GM12878 (cell line): ENCODE measurements at regions not wholly inside any gene's neighbourhood (a gene's known extent, or its start where the extent isn't known, plus 50 kb on each side); places are given as distances from the start of the nearest gene placed in this dataset.

Experiments used
- ATAC-seq: fragments of 200-7000 bp; cut with Tn5 transposase; 3 replicates; pipeline ENCODE4 v1.9.1; 2020; ENCODE audit warnings: mild to moderate bottlenecking, moderate library complexity
- BruUV-seq: library from RNA; stranded (reverse); fragments of 400-500 nt; replicated peaks from 2 replicates; lab custom pipeline; 2021; lab: Mats Ljungman, UMichigan
- CTCF ChIA-PET: fragments of 300-600 bp; sonication (Branson Sonifier 250); formaldehyde crosslinking; extraction: SDS; loops from one replicate; lab custom pipeline; 2021; ENCODE audit warnings: inconsistent platforms; lab: Yijun Ruan, JAX
- POLR2A ChIA-PET: fragments of 350-600 bp; formaldehyde crosslinking; extraction: SDS; loops from one replicate; lab custom pipeline; 2021; ENCODE audit warnings: inconsistent platforms; lab: Charles Lee
- RAD21 ChIA-PET: fragments of 300-600 bp; sonication (Branson Sonifier 250); formaldehyde crosslinking; loops from one replicate; lab custom pipeline; 2023; ENCODE audit warnings: antibody characterized with exemption; ENCODE audit not compliant: unreplicated experiment; lab: Charles Lee
- SMC1A ChIA-PET: fragments of 300-600 bp; sonication (Branson Sonifier 250); formaldehyde crosslinking; loops from one replicate; lab custom pipeline; 2023; ENCODE audit not compliant: unreplicated experiment, uncharacterized antibody; lab: Charles Lee
- DNase-seq: peaks from one replicate; pipeline ENCODE4 v3.0.0-alpha.2; 2011; ENCODE audit warnings: low read depth, low spot score
- FAIRE-seq: peaks from 3 replicates; lab custom pipeline; 2011; peaks lifted over from hg19 to GRCh38; lab: Jason Lieb, UNC
- H2AFZ ChIP-seq: 2 replicates; pipeline ENCODE4 v1.6.0; 2011; ENCODE audit warnings: low read depth, low read length, control low read depth; ENCODE audit not compliant: control insufficient read depth
- H3K27ac ChIP-seq: 2 replicates; pipeline ENCODE4 v1.5.1; 2011; ENCODE audit warnings: control low read depth; ENCODE audit not compliant: control insufficient read depth, insufficient read depth
- H3K27me3 ChIP-seq, 2 experiments: replicated peaks in 1 of 2; 2 replicates each; pipeline versions ENCODE4 v1.6.0 to v1.6.1; 2011; ENCODE audit warnings: low read length in 1 of 2; ENCODE audit not compliant: control insufficient read depth in 2 of 2, insufficient read depth in 2 of 2
- H3K36me3 ChIP-seq, 2 experiments: 2 replicates each; pipeline ENCODE4 v1.5.1; 2011; ENCODE audit warnings: low read length in 1 of 2; ENCODE audit not compliant: control insufficient read depth in 2 of 2, insufficient read depth in 2 of 2
- H3K4me1 ChIP-seq: 2 replicates; pipeline ENCODE4 v1.6.1; 2011; ENCODE audit warnings: mild to moderate bottlenecking, low read length, moderate library complexity, mixed read lengths; ENCODE audit not compliant: control insufficient read depth, insufficient read depth
- H3K4me2 ChIP-seq: 2 replicates; pipeline ENCODE4 v1.6.0; 2011; ENCODE audit warnings: control low read depth; ENCODE audit not compliant: control insufficient read depth, insufficient read depth
- H3K4me3 ChIP-seq: fragments of 200-600 bp; sonication (generic); 2 replicates; pipeline ENCODE4 v1.5.1; 2016
- H3K79me2 ChIP-seq: 2 replicates; pipeline ENCODE4 v1.6.0; 2011; ENCODE audit warnings: low read length; ENCODE audit not compliant: control insufficient read depth, insufficient read depth
- H3K9ac ChIP-seq: 2 replicates; pipeline ENCODE4 v1.8.0; 2011; ENCODE audit warnings: low read length, control low read depth, mixed read lengths; ENCODE audit not compliant: control insufficient read depth, insufficient read depth
- H3K9me3 ChIP-seq: replicated peaks from 3 replicates; pipeline ENCODE4 v1.5.1; 2011; ENCODE audit warnings: mild to moderate bottlenecking, low read length; ENCODE audit not compliant: control insufficient read depth, insufficient read depth
- H4K20me1 ChIP-seq: 2 replicates; pipeline ENCODE4 v1.6.0; 2011; ENCODE audit not compliant: control insufficient read depth, insufficient read depth
- BACH1 ChIP-seq: fragments of 450-650 bp; IDR thresholded peaks from 2 replicates; pipeline ENCODE4 v1.6.1; 2017; ENCODE audit warnings: mild to moderate bottlenecking, borderline replicate concordance
- BCL11A ChIP-seq: IDR thresholded peaks from 2 replicates; pipeline ENCODE4 v1.6.1; 2011; ENCODE audit warnings: low read depth, low read length
- BMI1 ChIP-seq: fragments of 450-650 bp; IDR thresholded peaks from 2 replicates; pipeline ENCODE4 v1.6.1; 2016; ENCODE audit warnings: mild to moderate bottlenecking, moderate library complexity, borderline replicate concordance
- CBFB ChIP-seq: IDR thresholded peaks from 2 replicates; pipeline ENCODE4 v1.6.1; 2016; ENCODE audit warnings: antibody characterized with exemption, low read depth
- CBX3 ChIP-seq: fragments of 200-600 bp; sonication (generic); IDR thresholded peaks from 2 replicates; pipeline ENCODE4 v1.6.1; 2016; ENCODE audit warnings: low read depth, borderline replicate concordance
- NFXL1 ChIP-seq: fragments of 450-650 bp; IDR thresholded peaks from 2 replicates; pipeline ENCODE4 v1.6.1; 2017; ENCODE audit warnings: antibody characterized with exemption, mild to moderate bottlenecking, borderline replicate concordance
- SIX5 ChIP-seq: IDR thresholded peaks from 2 replicates; pipeline ENCODE4 v1.6.1; 2011; ENCODE audit warnings: mild to moderate bottlenecking, low read depth, low read length, moderate library complexity; ENCODE audit not compliant: severe bottlenecking
- SREBF2 ChIP-seq: IDR thresholded peaks from 2 replicates; pipeline ENCODE4 v1.6.1; 2012; ENCODE audit warnings: mild to moderate bottlenecking, low read length
- SUZ12 ChIP-seq: fragments of 200-600 bp; sonication (generic); IDR thresholded peaks from one replicate; pipeline ENCODE4 v1.6.1; 2018; ENCODE audit warnings: antibody characterized with exemption, mild to moderate bottlenecking; ENCODE audit not compliant: unreplicated experiment
- TAF1 ChIP-seq: IDR thresholded peaks from 2 replicates; pipeline ENCODE4 v1.6.1; 2011; ENCODE audit warnings: mild to moderate bottlenecking, low read depth, low read length, borderline replicate concordance
- WGBS: methylation state at CpG from one replicate; pipeline ENCODE4 v1.1.6; 2016; ENCODE audit warnings: low lambda C conversion rate; ENCODE audit not compliant: insufficient replicate concordance, insufficient coverage; ENCODE audit errors: missing lambda C conversion rate; 5-methylcytosine and 5-hydroxymethylcytosine counted together
- in situ Hi-C: fragments of 300-500 bp; cut with MboI; formaldehyde crosslinking; loops from 9 replicates; pipeline ENCODE4 v1.14.3; 2018; ENCODE audit warnings: mixed read lengths
- intact Hi-C: fragments of 100-400 bp; cut with micrococcal nuclease; formaldehyde crosslinking; loops from one replicate; pipeline ENCODE4 v1.14.2; 2022; ENCODE audit not compliant: unreplicated experiment
- TF ChIP-seq, protein P1 (sequence below): fragments of 450-650 bp; IDR thresholded peaks from 2 replicates; pipeline ENCODE4 v1.6.1; 2017; ENCODE audit warnings: antibody characterized with exemption, mild to moderate bottlenecking, moderate library complexity
- TF ChIP-seq, protein P2 (sequence below), 3 experiments: IDR thresholded peaks in 2 of 3; conservative IDR thresholded peaks in 1 of 3; 2 replicates each; pipeline ENCODE4 v1.5.1; 2011; ENCODE audit warnings: low read depth in 3 of 3, low read length in 3 of 3, mild to moderate bottlenecking in 3 of 3, control low read depth in 2 of 3, moderate library complexity in 2 of 3, inconsistent platforms in 1 of 3, mixed read lengths in 1 of 3; ENCODE audit not compliant: control insufficient read depth in 2 of 3, insufficient read depth in 1 of 3; ENCODE audit errors: extremely low read depth in 1 of 3
- TF ChIP-seq, protein P3 (sequence below): fragments of 450-650 bp; IDR thresholded peaks from 2 replicates; pipeline ENCODE4 v1.6.1; 2017; ENCODE audit warnings: borderline replicate concordance
- TF ChIP-seq, protein P4 (sequence below): IDR thresholded peaks from 2 replicates; pipeline ENCODE4 v1.6.1; 2012; ENCODE audit warnings: low read depth, low read length, improper control_type of control experiment

DNA sequence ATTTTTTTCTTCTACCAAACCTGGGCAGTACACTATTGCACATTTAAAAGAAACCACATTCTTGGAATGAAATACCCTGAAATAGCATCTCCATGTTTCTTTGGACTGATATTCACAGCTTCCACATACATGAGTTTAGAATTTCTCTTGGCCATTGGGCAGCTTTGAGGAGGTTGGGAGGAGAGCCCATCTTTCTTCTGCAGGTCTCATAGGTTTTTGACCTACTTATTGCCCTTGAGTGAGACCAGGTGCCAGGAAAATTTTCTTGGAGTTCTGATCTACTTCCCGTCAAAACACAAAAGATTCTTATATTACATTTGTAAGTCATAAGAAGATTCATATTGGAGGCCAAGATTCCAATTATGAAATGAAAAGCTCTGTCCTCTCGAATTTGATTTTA lies 212.0 kb downstream of the IBTK start (continued):
- TF ChIP-seq, protein P1, sequence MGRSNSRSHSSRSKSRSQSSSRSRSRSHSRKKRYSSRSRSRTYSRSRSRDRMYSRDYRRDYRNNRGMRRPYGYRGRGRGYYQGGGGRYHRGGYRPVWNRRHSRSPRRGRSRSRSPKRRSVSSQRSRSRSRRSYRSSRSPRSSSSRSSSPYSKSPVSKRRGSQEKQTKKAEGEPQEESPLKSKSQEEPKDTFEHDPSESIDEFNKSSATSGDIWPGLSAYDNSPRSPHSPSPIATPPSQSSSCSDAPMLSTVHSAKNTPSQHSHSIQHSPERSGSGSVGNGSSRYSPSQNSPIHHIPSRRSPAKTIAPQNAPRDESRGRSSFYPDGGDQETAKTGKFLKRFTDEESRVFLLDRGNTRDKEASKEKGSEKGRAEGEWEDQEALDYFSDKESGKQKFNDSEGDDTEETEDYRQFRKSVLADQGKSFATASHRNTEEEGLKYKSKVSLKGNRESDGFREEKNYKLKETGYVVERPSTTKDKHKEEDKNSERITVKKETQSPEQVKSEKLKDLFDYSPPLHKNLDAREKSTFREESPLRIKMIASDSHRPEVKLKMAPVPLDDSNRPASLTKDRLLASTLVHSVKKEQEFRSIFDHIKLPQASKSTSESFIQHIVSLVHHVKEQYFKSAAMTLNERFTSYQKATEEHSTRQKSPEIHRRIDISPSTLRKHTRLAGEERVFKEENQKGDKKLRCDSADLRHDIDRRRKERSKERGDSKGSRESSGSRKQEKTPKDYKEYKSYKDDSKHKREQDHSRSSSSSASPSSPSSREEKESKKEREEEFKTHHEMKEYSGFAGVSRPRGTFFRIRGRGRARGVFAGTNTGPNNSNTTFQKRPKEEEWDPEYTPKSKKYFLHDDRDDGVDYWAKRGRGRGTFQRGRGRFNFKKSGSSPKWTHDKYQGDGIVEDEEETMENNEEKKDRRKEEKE, result no peak

DNA sequence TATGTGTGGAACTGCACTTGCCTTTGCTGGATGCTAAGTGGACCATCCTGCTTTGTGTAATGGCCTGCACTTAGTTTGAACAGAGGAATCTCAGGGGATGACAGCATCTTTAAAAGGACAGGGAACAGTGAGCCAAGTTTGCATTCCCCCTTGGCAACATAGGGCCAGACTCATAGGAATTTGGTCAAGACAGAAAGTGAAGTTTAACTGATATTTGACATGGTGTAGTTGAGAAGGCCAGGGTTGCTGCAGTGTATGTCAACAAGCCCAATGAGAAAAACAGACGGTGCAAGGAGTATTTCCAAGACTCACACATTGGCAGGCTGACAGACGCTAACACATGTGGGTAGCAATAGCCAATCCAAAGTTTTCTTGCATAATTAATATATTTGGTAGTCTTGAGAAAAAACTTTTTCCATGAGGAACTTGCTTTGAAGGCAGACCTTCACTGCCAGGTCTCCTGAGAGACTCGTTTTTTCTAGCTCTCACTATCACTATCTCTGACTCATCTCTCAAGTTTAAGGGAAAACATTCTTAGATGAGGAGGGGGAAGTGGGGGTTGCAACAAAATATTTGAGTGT lies 213.8 kb downstream of the IBTK start:
- 9% methylated on average over 3 of the region's 3 CpGs for WGBS
- DNase-seq, result no peak
- ATAC-seq, result no peak
- no peak for FAIRE-seq
- Histone ChIP-seq H3K9ac (no peak overlapping the region), H3K27ac (no peak overlapping the region), H3K4me2 (no peak overlapping the region), H3K9me3 (no peaks in the 10 kb centered on the region), H4K20me1 (no peaks in the 10 kb centered on the region), H3K4me1 (no peaks in the 10 kb centered on the region), H3K27me3 (no peaks in the 10 kb centered on the region), H3K79me2 (no peaks in the 10 kb centered on the region), H2AFZ (no peak overlapping the region), H3K36me3 (no peaks in the 10 kb centered on the region), H3K4me3 (no peak overlapping the region)
- SMC1A ChIA-PET, result no interaction called here
- intact Hi-C loops (no loop called here), in situ Hi-C loops (no loop called here)
- RAD21 ChIA-PET, result interaction anchor here (0.7 kb wide), 1 partner anchor 14 kb away, joined by 4 read pairs; no protein-coding TSS in a partner anchor
- CTCF ChIA-PET, result no interaction called here
- no TSS peak for BruUV-seq
- POLR2A ChIA-PET, result no interaction called here
- TF ChIP-seq BMI1 (no peak), SREBF2 (no peak), BACH1 (no peak), SUZ12 (no peak), BCL11A (no peak), TAF1 (no peak), CBFB (no peak), SIX5 (no peak), CBX3 (no peak), NFXL1 (no peak)
- TF ChIP-seq, protein P2, sequence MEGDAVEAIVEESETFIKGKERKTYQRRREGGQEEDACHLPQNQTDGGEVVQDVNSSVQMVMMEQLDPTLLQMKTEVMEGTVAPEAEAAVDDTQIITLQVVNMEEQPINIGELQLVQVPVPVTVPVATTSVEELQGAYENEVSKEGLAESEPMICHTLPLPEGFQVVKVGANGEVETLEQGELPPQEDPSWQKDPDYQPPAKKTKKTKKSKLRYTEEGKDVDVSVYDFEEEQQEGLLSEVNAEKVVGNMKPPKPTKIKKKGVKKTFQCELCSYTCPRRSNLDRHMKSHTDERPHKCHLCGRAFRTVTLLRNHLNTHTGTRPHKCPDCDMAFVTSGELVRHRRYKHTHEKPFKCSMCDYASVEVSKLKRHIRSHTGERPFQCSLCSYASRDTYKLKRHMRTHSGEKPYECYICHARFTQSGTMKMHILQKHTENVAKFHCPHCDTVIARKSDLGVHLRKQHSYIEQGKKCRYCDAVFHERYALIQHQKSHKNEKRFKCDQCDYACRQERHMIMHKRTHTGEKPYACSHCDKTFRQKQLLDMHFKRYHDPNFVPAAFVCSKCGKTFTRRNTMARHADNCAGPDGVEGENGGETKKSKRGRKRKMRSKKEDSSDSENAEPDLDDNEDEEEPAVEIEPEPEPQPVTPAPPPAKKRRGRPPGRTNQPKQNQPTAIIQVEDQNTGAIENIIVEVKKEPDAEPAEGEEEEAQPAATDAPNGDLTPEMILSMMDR (IDR thresholded peaks at IDR 0.05 in 2 of 3, conservative IDR thresholded peaks at IDR 0.05 in 1 of 3; ENCODE audit: control insufficient read depth in 2 of 3, extremely low read depth in 1 of 3, insufficient read depth in 1 of 3, low read depth in 3 of 3, low read length in 3 of 3), result no peak
- TF ChIP-seq, protein P3, sequence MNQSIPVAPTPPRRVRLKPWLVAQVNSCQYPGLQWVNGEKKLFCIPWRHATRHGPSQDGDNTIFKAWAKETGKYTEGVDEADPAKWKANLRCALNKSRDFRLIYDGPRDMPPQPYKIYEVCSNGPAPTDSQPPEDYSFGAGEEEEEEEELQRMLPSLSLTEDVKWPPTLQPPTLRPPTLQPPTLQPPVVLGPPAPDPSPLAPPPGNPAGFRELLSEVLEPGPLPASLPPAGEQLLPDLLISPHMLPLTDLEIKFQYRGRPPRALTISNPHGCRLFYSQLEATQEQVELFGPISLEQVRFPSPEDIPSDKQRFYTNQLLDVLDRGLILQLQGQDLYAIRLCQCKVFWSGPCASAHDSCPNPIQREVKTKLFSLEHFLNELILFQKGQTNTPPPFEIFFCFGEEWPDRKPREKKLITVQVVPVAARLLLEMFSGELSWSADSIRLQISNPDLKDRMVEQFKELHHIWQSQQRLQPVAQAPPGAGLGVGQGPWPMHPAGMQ, result no peak
- TF ChIP-seq, protein P4, sequence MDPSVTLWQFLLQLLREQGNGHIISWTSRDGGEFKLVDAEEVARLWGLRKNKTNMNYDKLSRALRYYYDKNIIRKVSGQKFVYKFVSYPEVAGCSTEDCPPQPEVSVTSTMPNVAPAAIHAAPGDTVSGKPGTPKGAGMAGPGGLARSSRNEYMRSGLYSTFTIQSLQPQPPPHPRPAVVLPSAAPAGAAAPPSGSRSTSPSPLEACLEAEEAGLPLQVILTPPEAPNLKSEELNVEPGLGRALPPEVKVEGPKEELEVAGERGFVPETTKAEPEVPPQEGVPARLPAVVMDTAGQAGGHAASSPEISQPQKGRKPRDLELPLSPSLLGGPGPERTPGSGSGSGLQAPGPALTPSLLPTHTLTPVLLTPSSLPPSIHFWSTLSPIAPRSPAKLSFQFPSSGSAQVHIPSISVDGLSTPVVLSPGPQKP, result no peak
